Natural killer cell (primary cell): ENCODE measurements at regions not wholly inside any gene's neighbourhood (a gene's known extent, or its start where the extent isn't known, plus 50 kb on each side); places are given as distances from the start of the nearest gene placed in this dataset.

Experiments used
- ATAC-seq, 3 donors: fragments of 150-1000 bp in 2 of 3; fragments of 200-7000 bp in 1 of 3; cut with Tn5 transposase; 1 replicate in 1 of 3; 2 replicates in 2 of 3; pipeline ENCODE4 v1.10.0; 2021; ENCODE audit warnings: mild to moderate bottlenecking in 2 of 3, moderate library complexity in 2 of 3
- DNase-seq, 2 donors: peaks; one replicate each; pipeline versions ENCODE4 v3.0.0 to v3.0.0-alpha.2; 2013 to 2021; ENCODE audit warnings: mixed read lengths in 1 of 2
- H3K27ac ChIP-seq: one replicate; pipeline ENCODE4 v1.5.1; 2013; ENCODE audit warnings: mild to moderate bottlenecking, low read length
- H3K27me3 ChIP-seq: one replicate; pipeline ENCODE4 v1.6.1; 2013; ENCODE audit warnings: low read length; ENCODE audit not compliant: control insufficient read depth, insufficient read depth
- H3K36me3 ChIP-seq: one replicate; pipeline ENCODE4 v1.6.1; 2013; ENCODE audit warnings: low read length; ENCODE audit not compliant: control insufficient read depth, insufficient read depth
- H3K4me1 ChIP-seq: one replicate; pipeline ENCODE4 v1.6.1; 2013; ENCODE audit warnings: low read length; ENCODE audit not compliant: control insufficient read depth, insufficient read depth
- H3K4me3 ChIP-seq: one replicate; pipeline ENCODE4 v1.5.1; 2013; ENCODE audit warnings: low read length
- H3K9me3 ChIP-seq: one replicate; pipeline ENCODE4 v1.6.1; 2013; ENCODE audit warnings: low read length; ENCODE audit not compliant: control insufficient read depth, insufficient read depth
- H3K27ac Mint-ChIP-seq, 2 donors: one replicate each; pipeline ENCODE4 v1.8.0; 2022; ENCODE audit warnings: mild to moderate bottlenecking in 2 of 2, mixed read lengths in 2 of 2, moderate library complexity in 1 of 2
- H3K27me3 Mint-ChIP-seq, 2 donors: one replicate each; pipeline ENCODE4 v1.8.0; 2022; ENCODE audit warnings: low read depth in 2 of 2, mixed read lengths in 2 of 2
- H3K36me3 Mint-ChIP-seq: one replicate; pipeline ENCODE4 v1.8.0; 2022; ENCODE audit warnings: mixed read lengths
- H3K4me1 Mint-ChIP-seq, 2 donors: one replicate each; pipeline ENCODE4 v1.8.0; 2022; ENCODE audit warnings: mixed read lengths in 2 of 2
- H3K4me3 Mint-ChIP-seq: one replicate; pipeline ENCODE4 v1.8.0; 2022; ENCODE audit warnings: mild to moderate bottlenecking, moderate library complexity, mixed read lengths
- H3K9me3 Mint-ChIP-seq, 2 donors: one replicate each; pipeline ENCODE4 v1.8.0; 2022; ENCODE audit warnings: mixed read lengths in 2 of 2
- CTCF ChIP-seq: fragments of 200-600 bp; IDR thresholded peaks from one replicate; pipeline ENCODE4 v1.8.0; 2022; ENCODE audit warnings: antibody characterized with exemption
- WGBS: methylation state at CpG from one replicate; pipeline ENCODE4 v1.1.7; 2013; ENCODE audit warnings: missing lambda C conversion rate; ENCODE audit not compliant: insufficient coverage; 5-methylcytosine and 5-hydroxymethylcytosine counted together
- intact Hi-C: fragments of 100-400 bp; cut with micrococcal nuclease; formaldehyde crosslinking; loops from one replicate; pipeline ENCODE4 v1.14.2; 2022

- Mint-ChIP-seq H3K9me3 (no peaks in the 10 kb centered on the region), H3K4me3 (no peak overlapping the region), H3K27me3 (peaks cover 10% of the 10 kb centered on the region in 2 donors), H3K36me3 (no peaks in the 10 kb centered on the region), H3K27ac (no peak overlapping the region), H3K4me1 (peaks cover 33 to 38% of the 10 kb centered on the region in 2 donors)
- Histone ChIP-seq H3K9me3 (no peaks in the 10 kb centered on the region), H3K4me1 (peaks cover 2% of the 10 kb centered on the region), H3K36me3 (peaks cover 3% of the 10 kb centered on the region), H3K27ac (no peak overlapping the region), H3K4me3 (no peak overlapping the region), H3K27me3 (no peaks in the 10 kb centered on the region)
- intact Hi-C loops, result loop anchor here (10.0 kb wide), 1 partner anchor 88 kb away; no protein-coding TSS in a partner anchor
- DNase-seq, result no peak
- no peak for ATAC-seq
- TF ChIP-seq CTCF, result no peak
- WGBS, result 100% methylated on average over 2 of the region's 2 CpGs
Measured at GRCh38 chr14:100386846-100387245, 63.7 kb downstream of the SLC25A47 start.

GRCh38 chr14:100387450-100387849, 64.3 kb downstream of the SLC25A47 start:
- no peaks in the 10 kb centered on the region for H3K27me3 ChIP-seq
- Mint-ChIP-seq H3K27ac (no peak overlapping the region), H3K4me3 (no peak overlapping the region), H3K36me3 (no peaks in the 10 kb centered on the region), H3K27me3 (peaks cover 10 to 13% of the 10 kb centered on the region in 2 donors), H3K9me3 (no peaks in the 10 kb centered on the region), H3K4me1 (peaks cover 33 to 42% of the 10 kb centered on the region in 2 donors)
- no peak for DNase-seq
- peaks cover 3% of the 10 kb centered on the region for H3K4me1 ChIP-seq
- intact Hi-C loops, result loop anchor here (10.0 kb wide), 1 partner anchor 87 kb away; no protein-coding TSS in a partner anchor
- H3K4me3 ChIP-seq, result no peak overlapping the region
- no peak overlapping the region for H3K27ac ChIP-seq
- 99% methylated on average over 6 of the region's 6 CpGs for WGBS
- no peak for TF ChIP-seq CTCF
- no peak for ATAC-seq
- no peaks in the 10 kb centered on the region for H3K36me3 ChIP-seq
- H3K9me3 ChIP-seq, result no peaks in the 10 kb centered on the region

DNA sequence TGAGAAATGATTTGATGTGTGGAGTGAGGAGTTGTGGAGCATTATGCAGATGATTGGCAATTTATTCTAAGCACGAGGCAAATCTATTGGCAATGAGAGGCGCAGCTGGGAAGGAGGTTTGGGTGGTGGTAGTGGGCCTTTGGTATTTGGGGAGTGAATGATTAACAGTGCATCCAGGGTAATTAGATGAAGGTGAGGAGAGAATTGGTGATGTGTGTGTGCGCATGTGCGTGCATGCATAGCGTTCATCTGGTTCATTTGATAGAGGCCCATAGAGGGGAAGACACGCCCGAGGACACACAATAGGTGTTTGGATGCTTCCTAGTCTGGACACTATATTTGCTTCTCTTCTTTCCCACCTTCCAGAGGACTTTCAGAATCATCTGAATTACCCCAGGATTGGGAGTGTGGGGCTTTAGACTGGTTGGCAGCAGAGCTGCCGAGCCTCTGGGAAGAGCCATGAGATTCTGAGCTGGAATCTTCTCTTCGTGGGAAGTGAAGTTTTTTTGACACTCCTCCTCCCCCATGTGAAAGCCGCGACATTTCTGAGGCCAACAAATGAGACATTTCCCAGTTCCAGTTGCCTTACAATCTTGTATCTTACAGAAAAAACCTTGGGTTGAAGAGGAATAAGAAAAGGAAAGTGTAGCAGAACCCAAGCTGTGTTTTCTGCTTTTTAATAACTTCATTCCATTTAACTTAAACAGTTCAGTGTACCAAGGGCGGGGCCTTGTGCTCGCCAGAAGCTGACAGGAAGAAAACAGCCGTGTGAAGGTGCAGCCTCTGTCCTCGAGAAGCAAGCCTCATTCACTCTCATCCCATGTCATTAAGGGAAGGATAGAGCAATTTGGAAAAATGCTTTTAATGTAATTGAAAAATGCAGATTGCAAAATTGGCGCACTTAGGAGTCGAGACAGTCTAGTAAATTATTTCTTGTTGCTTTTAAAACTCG, 65.2 kb downstream of the SLC25A47 start:
- no peak for TF ChIP-seq CTCF
- H3K9me3 Mint-ChIP-seq, result no peaks in the 10 kb centered on the region
- ATAC-seq (no peak), DNase-seq (no peak)
- Histone ChIP-seq H3K27ac (no peak overlapping the region), H3K4me3 (no peak overlapping the region), H3K4me1 (peaks cover 7% of the 10 kb centered on the region), H3K27me3 (no peaks in the 10 kb centered on the region), H3K9me3 (no peaks in the 10 kb centered on the region), H3K36me3 (no peaks in the 10 kb centered on the region)
- peaks cover 10 to 14% of the 10 kb centered on the region in 2 donors for H3K27me3 Mint-ChIP-seq
- H3K27ac Mint-ChIP-seq, result no peak overlapping the region
- intact Hi-C loops, result loop anchor here (10.0 kb wide), 1 partner anchor 86 kb away; no protein-coding TSS in a partner anchor
- no peak overlapping the region for H3K4me3 Mint-ChIP-seq
- 89% methylated on average over 17 of the region's 18 CpGs for WGBS
- no peaks in the 10 kb centered on the region for H3K36me3 Mint-ChIP-seq
- H3K4me1 Mint-ChIP-seq, result peaks cover 42 to 52% of the 10 kb centered on the region in 2 donors
